ENCODE measurements at regions not wholly inside any gene's neighbourhood (a gene's known extent, or its start where the extent isn't known, plus 50 kb on each side); places are given as distances from the start of the nearest gene placed in this dataset.

DNA sequence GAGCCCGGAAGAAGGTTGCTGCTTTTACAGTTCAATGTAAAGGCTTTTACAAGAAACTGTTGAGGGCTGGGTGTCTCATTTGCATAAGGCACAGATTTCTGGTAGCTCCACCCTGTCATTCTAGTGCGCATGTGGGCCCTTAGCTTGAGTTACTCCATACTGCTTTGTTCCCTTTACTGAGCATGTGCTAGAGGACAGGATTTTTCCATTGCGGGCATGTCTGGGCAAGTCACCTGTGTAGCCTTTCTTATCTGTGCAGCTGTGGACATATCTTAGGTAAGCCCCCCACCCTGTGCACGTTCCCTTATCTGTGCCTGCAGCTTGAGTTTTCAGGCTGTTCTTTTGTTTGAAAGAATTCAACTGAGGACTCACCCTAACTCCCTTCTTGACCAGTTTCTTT lies 56.2 kb upstream of the ARHGAP5 start (continued):
- TF ChIP-seq, protein P1, sequence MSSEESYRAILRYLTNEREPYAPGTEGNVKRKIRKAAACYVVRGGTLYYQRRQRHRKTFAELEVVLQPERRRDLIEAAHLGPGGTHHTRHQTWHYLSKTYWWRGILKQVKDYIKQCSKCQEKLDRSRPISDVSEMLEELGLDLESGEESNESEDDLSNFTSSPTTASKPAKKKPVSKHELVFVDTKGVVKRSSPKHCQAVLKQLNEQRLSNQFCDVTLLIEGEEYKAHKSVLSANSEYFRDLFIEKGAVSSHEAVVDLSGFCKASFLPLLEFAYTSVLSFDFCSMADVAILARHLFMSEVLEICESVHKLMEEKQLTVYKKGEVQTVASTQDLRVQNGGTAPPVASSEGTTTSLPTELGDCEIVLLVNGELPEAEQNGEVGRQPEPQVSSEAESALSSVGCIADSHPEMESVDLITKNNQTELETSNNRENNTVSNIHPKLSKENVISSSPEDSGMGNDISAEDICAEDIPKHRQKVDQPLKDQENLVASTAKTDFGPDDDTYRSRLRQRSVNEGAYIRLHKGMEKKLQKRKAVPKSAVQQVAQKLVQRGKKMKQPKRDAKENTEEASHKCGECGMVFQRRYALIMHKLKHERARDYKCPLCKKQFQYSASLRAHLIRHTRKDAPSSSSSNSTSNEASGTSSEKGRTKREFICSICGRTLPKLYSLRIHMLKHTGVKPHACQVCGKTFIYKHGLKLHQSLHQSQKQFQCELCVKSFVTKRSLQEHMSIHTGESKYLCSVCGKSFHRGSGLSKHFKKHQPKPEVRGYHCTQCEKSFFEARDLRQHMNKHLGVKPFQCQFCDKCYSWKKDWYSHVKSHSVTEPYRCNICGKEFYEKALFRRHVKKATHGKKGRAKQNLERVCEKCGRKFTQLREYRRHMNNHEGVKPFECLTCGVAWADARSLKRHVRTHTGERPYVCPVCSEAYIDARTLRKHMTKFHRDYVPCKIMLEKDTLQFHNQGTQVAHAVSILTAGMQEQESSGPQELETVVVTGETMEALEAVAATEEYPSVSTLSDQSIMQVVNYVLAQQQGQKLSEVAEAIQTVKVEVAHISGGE (CRISPR knock-in tag; IDR thresholded peaks at IDR 0.05): peak in 1 of 3 experiments; percentile 51; a peak in 1 of 6 replicates
- TF ChIP-seq BCL6 (CRISPR knock-in tag; IDR thresholded peaks at IDR 0.05) (no peak), NELFE (IDR thresholded peaks at IDR 0.05; ENCODE audit: insufficient read depth, insufficient read length) (no peak), NFXL1 (CRISPR knock-in tag; IDR thresholded peaks at IDR 0.05) (no peak), NFATC3 (IDR thresholded peaks at IDR 0.05) (no peak), ZNF830 (CRISPR knock-in tag; IDR thresholded peaks at IDR 0.05) (no peak), PYGO2 (tag; IDR thresholded peaks at IDR 0.05) (peak; percentile 73; the same call in 1 of the 2 replicates), TAL1 (IDR thresholded peaks at IDR 0.05) (peak; percentile 75), BCOR (IDR thresholded peaks at IDR 0.05) (no peak), ZNF561 (CRISPR knock-in tag; conservative IDR thresholded peaks at IDR 0.05) (0 out of 2 replicates have a peak, but pooled peaks have one; percentile 15), SIRT6 (IDR thresholded peaks at IDR 0.05; ENCODE audit: low read depth, low read length) (no peak), RCOR1 (IDR thresholded peaks at IDR 0.05; ENCODE audit: borderline replicate concordance in 1 of 2, low read depth in 2 of 2, low read length in 2 of 2) (no peak), KLF13 (tag; IDR thresholded peaks at IDR 0.05; ENCODE audit: borderline replicate concordance, low read depth) (peak; percentile 89), ZNF717 (CRISPR knock-in tag; IDR thresholded peaks at IDR 0.05) (no peak), CSDE1 (IDR thresholded peaks at IDR 0.05) (no peak), SRSF9 (IDR thresholded peaks at IDR 0.05; ENCODE audit: borderline replicate concordance, low read depth, low read length) (no peak), BMI1 (IDR thresholded peaks at IDR 0.05; ENCODE audit: low read length) (no peak), ZEB2 (IDR thresholded peaks at IDR 0.05) (peak; percentile 67; the same call in 1 of the 2 replicates), HDAC2 (IDR thresholded peaks at IDR 0.05) (no peak), SMC3 (conservative IDR thresholded peaks at IDR 0.05; ENCODE audit: insufficient read depth, low read depth, low read length) (no peak)
- TF ChIP-seq, protein P2, sequence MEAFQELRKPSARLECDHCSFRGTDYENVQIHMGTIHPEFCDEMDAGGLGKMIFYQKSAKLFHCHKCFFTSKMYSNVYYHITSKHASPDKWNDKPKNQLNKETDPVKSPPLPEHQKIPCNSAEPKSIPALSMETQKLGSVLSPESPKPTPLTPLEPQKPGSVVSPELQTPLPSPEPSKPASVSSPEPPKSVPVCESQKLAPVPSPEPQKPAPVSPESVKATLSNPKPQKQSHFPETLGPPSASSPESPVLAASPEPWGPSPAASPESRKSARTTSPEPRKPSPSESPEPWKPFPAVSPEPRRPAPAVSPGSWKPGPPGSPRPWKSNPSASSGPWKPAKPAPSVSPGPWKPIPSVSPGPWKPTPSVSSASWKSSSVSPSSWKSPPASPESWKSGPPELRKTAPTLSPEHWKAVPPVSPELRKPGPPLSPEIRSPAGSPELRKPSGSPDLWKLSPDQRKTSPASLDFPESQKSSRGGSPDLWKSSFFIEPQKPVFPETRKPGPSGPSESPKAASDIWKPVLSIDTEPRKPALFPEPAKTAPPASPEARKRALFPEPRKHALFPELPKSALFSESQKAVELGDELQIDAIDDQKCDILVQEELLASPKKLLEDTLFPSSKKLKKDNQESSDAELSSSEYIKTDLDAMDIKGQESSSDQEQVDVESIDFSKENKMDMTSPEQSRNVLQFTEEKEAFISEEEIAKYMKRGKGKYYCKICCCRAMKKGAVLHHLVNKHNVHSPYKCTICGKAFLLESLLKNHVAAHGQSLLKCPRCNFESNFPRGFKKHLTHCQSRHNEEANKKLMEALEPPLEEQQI (IDR thresholded peaks at IDR 0.05): no peak
- TF ChIP-seq, protein P3, sequence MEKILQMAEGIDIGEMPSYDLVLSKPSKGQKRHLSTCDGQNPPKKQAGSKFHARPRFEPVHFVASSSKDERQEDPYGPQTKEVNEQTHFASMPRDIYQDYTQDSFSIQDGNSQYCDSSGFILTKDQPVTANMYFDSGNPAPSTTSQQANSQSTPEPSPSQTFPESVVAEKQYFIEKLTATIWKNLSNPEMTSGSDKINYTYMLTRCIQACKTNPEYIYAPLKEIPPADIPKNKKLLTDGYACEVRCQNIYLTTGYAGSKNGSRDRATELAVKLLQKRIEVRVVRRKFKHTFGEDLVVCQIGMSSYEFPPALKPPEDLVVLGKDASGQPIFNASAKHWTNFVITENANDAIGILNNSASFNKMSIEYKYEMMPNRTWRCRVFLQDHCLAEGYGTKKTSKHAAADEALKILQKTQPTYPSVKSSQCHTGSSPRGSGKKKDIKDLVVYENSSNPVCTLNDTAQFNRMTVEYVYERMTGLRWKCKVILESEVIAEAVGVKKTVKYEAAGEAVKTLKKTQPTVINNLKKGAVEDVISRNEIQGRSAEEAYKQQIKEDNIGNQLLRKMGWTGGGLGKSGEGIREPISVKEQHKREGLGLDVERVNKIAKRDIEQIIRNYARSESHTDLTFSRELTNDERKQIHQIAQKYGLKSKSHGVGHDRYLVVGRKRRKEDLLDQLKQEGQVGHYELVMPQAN (IDR thresholded peaks at IDR 0.05; ENCODE audit: borderline replicate concordance): no peak
- TF ChIP-seq, protein P4, sequence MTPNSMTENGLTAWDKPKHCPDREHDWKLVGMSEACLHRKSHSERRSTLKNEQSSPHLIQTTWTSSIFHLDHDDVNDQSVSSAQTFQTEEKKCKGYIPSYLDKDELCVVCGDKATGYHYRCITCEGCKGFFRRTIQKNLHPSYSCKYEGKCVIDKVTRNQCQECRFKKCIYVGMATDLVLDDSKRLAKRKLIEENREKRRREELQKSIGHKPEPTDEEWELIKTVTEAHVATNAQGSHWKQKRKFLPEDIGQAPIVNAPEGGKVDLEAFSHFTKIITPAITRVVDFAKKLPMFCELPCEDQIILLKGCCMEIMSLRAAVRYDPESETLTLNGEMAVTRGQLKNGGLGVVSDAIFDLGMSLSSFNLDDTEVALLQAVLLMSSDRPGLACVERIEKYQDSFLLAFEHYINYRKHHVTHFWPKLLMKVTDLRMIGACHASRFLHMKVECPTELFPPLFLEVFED (CRISPR knock-in tag; conservative IDR thresholded peaks at IDR 0.05): no peak
